GM12892 (cell line): ENCODE measurements at regions not wholly inside any gene's neighbourhood (a gene's known extent, or its start where the extent isn't known, plus 50 kb on each side); places are given as distances from the start of the nearest gene placed in this dataset.

Experiments
- POLR2A ChIP-seq: IDR thresholded peaks from 2 replicates; pipeline ENCODE4 v1.6.1; 2011; ENCODE audit warnings: low read depth, low read length, control low read depth
- POLR2AphosphoS5 ChIP-seq: IDR thresholded peaks from 2 replicates; pipeline ENCODE4 v1.6.1; 2011; ENCODE audit warnings: low read depth, low read length, control low read depth

DNA sequence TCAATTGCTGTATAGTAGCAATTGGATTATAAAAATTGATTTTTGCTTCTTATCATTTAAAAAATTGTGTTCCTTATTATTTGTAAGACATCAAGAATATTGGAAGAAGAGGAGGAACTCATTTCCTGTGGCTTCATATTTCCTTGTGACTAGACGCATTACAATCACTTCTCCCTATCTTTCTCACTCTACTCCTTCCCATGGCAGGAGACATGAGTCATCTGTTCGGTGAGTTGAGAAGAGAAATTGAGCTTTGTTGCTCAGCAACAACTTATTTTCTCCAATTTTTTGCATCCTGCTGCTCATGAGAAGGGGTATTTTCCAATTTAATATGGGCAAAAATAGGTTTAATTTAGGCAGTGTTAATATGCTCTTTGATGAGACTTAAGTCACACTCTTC is 1783.9 kb downstream of the SUCLG1 start:
- no peak for TF ChIP-seq POLR2A
- TF ChIP-seq POLR2AphosphoS5 = no peak
